ENCODE measurements at regions not wholly inside any gene's neighbourhood (a gene's known extent, or its start where the extent isn't known, plus 50 kb on each side); places are given as distances from the start of the nearest gene placed in this dataset.

DNA sequence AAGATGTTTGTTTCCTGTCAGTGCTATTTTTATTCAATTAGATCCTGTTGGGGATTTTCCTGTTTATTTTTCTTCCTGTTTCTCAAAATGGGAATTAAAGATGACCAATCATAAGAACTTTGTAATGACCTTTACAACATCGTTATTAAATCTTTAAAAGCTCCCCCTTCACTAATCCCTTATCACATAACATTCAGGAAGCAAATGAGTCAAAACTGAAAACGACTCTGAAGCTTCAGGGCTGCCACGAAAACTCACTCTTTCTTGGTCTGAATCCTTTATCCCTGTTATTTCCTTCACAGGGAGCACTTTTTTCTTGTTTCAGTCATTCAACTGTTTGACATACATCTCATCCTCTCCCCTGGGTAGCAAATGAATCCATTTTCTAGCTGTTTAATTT lies 75.8 kb upstream of the MB21D2 start:
- TF ChIP-seq TAF1 (IDR thresholded peaks at IDR 0.05; ENCODE audit: low read depth, low read length) (no peak), POLR2A (IDR thresholded peaks at IDR 0.05; ENCODE audit: low read depth, low read length) (no peak), POU2F2 (IDR thresholded peaks at IDR 0.05; ENCODE audit: low read depth, low read length) (no peak)
